IMR-90 (cell line): ENCODE measurements at regions not wholly inside any gene's neighbourhood (a gene's known extent, or its start where the extent isn't known, plus 50 kb on each side); places are given as distances from the start of the nearest gene placed in this dataset.

Experiments used
- CHD1 ChIP-seq: IDR thresholded peaks from 2 replicates; pipeline ENCODE4 v1.6.1; 2012; ENCODE audit warnings: low read depth, low read length, improper control_type of control experiment
- CTCF ChIP-seq: conservative IDR thresholded peaks from 2 replicates; pipeline ENCODE4 v1.5.1; 2012; ENCODE audit warnings: mild to moderate bottlenecking, low read depth, low read length, improper control_type of control experiment
- FOS ChIP-seq: fragments of 150-350 bp; IDR thresholded peaks from 2 replicates; pipeline ENCODE4 v1.6.1; 2016; ENCODE audit warnings: low read depth, low read length
- POLR2A ChIP-seq: IDR thresholded peaks from 2 replicates; pipeline ENCODE4 v1.6.1; 2012; ENCODE audit warnings: mild to moderate bottlenecking, low read depth, low read length
- RAD21 ChIP-seq: IDR thresholded peaks from 2 replicates; pipeline ENCODE4 v1.6.1; 2012; ENCODE audit warnings: low read length, improper control_type of control experiment
- RCOR1 ChIP-seq: IDR thresholded peaks from 2 replicates; pipeline ENCODE4 v1.6.1; 2012; ENCODE audit warnings: mild to moderate bottlenecking, low read length, improper control_type of control experiment; ENCODE audit not compliant: insufficient replicate concordance
- RFX5 ChIP-seq: IDR thresholded peaks from 2 replicates; pipeline ENCODE4 v1.8.0; 2012; ENCODE audit warnings: low read depth, mild to moderate bottlenecking, low read length, moderate library complexity
- SMC3 ChIP-seq: fragments of 150-350 bp; IDR thresholded peaks from 2 replicates; pipeline ENCODE4 v1.6.1; 2016; ENCODE audit warnings: low read depth, mild to moderate bottlenecking, antibody characterized with exemption, low read length, moderate library complexity

GRCh38 chr2:221337957-221338685 lies 234.0 kb downstream of the EPHA4 start:
- TF ChIP-seq RFX5 (no peak), FOS (no peak), CTCF (no peak), RAD21 (no peak), POLR2A (no peak), RCOR1 (no peak), CHD1 (no peak), SMC3 (no peak)
